Skeletal muscle tissue (tissue), 3 donors: ENCODE measurements at regions not wholly inside any gene's neighbourhood (a gene's known extent, or its start where the extent isn't known, plus 50 kb on each side); places are given as distances from the start of the nearest gene placed in this dataset.

ENCODE experiments used
- H3K27ac ChIP-seq: one replicate; pipeline ENCODE4 v1.7.0; 2013; ENCODE audit warnings: mild to moderate bottlenecking, low read depth, low read length, inconsistent platforms
- H3K27me3 ChIP-seq, 3 donors: one replicate each; pipeline ENCODE4 v1.7.0; 2013; ENCODE audit warnings: low read length in 3 of 3; ENCODE audit not compliant: control insufficient read depth in 3 of 3, insufficient read depth in 3 of 3
- H3K36me3 ChIP-seq, 3 donors: one replicate each; pipeline ENCODE4 v1.7.0; 2013; ENCODE audit warnings: low read length in 3 of 3; ENCODE audit not compliant: control insufficient read depth in 3 of 3, insufficient read depth in 3 of 3
- H3K4me1 ChIP-seq, 3 donors: one replicate each; pipeline ENCODE4 v1.7.0; 2013; ENCODE audit warnings: low read length in 3 of 3, mild to moderate bottlenecking in 3 of 3; ENCODE audit not compliant: control insufficient read depth in 3 of 3, insufficient read depth in 3 of 3
- H3K4me3 ChIP-seq, 3 donors: one replicate each; pipeline ENCODE4 v1.7.0; 2013; ENCODE audit warnings: low read length in 3 of 3
- H3K9ac ChIP-seq, 3 donors: one replicate each; pipeline ENCODE4 v1.7.0; 2013; ENCODE audit warnings: low read length in 3 of 3, mild to moderate bottlenecking in 3 of 3, moderate library complexity in 2 of 3, low read depth in 1 of 3
- H3K9me3 ChIP-seq, 3 donors: one replicate each; pipeline ENCODE4 v1.7.0; 2013; ENCODE audit warnings: low read length in 3 of 3; ENCODE audit not compliant: control insufficient read depth in 3 of 3
- donor health status: Osteomylitis.

DNA sequence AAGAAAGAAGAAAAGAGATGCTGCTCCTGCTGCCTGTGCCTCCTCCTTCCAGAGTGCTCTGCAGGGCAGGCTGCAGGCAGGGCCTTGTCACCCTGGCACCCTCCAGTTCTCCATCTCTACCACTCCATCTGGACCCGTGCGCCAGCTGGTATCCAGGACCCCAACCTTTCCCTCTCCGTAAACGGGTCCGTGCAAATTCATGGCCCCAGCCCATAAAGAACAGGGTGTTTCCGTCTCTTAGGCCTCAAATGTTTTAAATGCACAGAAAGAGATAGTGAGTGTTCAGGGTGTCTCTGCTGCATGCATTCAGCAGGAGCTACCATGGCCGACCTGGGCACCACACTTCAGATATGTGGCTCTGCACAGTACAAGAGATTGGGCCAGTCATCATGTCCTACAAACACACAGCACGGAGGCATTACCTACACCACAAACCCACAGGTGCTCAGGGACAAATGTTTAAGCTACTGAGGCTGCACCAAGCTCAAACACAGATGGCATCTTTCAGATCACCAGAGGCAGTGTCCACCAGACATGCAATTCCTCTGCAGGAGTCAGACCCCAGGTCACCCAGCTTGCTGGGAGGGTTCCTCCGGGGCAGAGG lies 258.1 kb downstream of the DLL1 start:
- H3K9ac ChIP-seq: no peak overlapping the region
- H3K9me3 ChIP-seq: no peaks in the 10 kb centered on the region
- peaks cover 0 to 5% (median under 1%) of the 10 kb centered on the region in 3 donors for H3K27me3 ChIP-seq
- no peak overlapping the region for H3K4me3 ChIP-seq
- no peaks in the 10 kb centered on the region for H3K36me3 ChIP-seq
- H3K27ac ChIP-seq: no peak overlapping the region
- no peaks in the 10 kb centered on the region for H3K4me1 ChIP-seq

DNA sequence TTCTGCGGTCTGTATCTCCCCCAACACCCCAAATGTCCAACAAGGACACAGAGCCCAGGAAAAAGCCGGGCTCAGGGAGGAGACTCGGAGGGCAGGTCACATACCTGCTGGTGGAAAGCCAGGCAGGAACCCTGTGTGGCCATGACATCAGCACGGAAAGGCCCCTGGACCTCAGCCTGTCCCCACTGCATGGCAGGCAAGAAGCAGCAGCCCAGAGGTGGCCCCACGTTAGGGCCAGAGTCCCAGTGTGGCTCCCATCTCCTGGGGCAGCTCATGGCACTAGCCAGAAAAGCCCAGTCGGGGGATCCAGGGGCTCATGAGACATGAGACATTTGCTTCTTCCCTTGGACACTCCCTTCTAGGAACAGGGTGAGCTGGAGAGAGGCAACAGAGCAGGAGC lies 258.7 kb downstream of the DLL1 start:
- H3K4me1 ChIP-seq: no peaks in the 10 kb centered on the region
- H3K4me3 ChIP-seq: no peak overlapping the region
- H3K27me3 ChIP-seq: peaks cover 0 to 5% (median 0%) of the 10 kb centered on the region in 3 donors
- no peak overlapping the region for H3K9ac ChIP-seq
- no peaks in the 10 kb centered on the region for H3K9me3 ChIP-seq
- H3K36me3 ChIP-seq: no peaks in the 10 kb centered on the region
- no peak overlapping the region for H3K27ac ChIP-seq

DNA sequence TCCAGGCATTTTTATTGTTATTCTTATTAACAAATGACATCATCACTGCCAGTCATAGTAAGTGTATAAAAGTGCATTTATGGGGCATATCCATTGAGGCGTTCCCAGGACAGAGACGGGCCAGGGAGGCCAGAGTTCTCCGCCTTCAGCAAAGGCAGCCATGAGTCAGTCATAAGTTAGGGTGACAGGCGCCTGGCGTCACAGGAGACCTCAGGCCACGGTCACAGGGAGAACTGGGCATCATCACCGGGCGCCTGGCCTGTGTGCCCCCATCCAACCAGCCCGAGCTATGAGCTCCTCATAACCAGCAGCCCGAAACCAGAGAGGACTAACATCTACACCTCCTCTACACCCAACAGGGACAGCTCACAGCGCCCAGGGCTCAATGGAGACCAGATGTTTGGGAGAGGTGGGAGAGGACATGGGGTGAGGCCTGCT lies 259.2 kb downstream of the DLL1 start:
- Histone ChIP-seq H3K9me3 (no peaks in the 10 kb centered on the region), H3K9ac (no peak overlapping the region), H3K27ac (no peak overlapping the region), H3K27me3 (peaks cover 0 to 5% (median 0%) of the 10 kb centered on the region in 3 donors), H3K4me1 (peaks cover 0 to 1% (median under 1%) of the 10 kb centered on the region in 3 donors), H3K4me3 (no peak overlapping the region), H3K36me3 (no peaks in the 10 kb centered on the region)

DNA sequence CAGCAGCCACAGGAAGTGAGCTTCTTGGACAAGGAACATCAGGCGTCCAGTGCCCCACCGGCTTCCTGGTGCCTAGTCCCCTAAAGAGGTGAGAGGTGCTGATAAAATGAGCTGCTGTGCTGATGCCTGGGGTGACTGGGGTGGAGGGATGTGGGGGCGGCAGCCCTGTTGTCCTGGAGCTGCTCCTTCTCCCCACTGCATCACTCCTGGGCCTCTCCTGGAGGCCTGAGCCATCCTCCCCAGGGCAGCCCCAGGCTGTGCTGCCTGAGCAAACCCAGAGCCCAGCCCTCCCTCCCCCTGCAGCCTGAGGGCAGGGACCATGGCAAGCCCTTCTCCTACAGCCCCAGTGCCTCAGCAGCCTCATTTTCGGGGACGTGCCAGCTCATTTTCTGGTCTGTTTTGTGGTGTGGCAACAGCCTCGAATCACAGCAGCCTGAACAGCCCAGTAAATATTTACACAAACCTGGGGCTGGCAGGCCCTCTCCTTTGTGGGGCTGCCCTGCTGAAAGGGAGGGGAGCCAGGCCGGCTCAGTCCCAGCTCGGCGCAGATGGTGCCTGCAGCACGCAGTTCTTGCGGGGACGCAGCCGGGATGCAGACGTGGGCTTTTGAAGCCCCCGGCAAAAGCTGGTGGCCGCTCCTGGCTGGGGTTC lies 259.9 kb downstream of the DLL1 start:
- no peak overlapping the region for H3K27ac ChIP-seq
- no peak overlapping the region for H3K9ac ChIP-seq
- no peaks in the 10 kb centered on the region for H3K36me3 ChIP-seq
- H3K27me3 ChIP-seq: peaks cover 0 to 5% (median 0%) of the 10 kb centered on the region in 3 donors
- no peaks in the 10 kb centered on the region for H3K9me3 ChIP-seq
- no peak overlapping the region for H3K4me3 ChIP-seq
- H3K4me1 ChIP-seq: peaks cover 2 to 8% (median 8%) of the 10 kb centered on the region in 3 donors

DNA sequence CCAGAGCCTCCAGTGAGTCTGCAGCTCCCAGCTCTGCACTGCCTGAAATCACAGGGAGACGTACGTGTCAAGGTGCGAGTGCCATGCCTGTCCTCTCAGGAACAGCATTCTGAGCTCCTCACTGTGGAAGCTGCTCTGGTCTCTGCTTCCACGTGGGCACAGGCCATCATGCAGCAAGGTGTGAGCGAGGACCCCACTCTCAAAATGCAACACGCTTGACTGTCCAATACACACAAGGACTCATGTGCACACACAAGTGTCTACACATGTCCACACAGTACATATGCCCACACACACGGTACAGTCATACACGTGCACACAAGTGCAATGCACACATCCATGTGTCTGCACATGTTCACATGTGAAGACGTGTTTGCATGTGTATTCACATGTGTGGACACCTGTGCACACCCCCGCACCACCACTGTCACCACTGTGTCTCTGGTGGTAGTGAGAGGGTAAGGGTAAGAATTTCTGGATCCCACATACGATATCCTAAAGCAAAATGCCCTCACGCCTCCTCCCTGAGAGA lies 260.5 kb downstream of the DLL1 start:
- Histone ChIP-seq H3K27me3 (peaks cover 0 to 5% (median 0%) of the 10 kb centered on the region in 3 donors), H3K9me3 (no peaks in the 10 kb centered on the region), H3K27ac (no peak overlapping the region), H3K36me3 (no peaks in the 10 kb centered on the region), H3K4me3 (no peak overlapping the region), H3K9ac (no peak overlapping the region), H3K4me1 (peaks cover 3 to 14% (median 14%) of the 10 kb centered on the region in 3 donors)

DNA sequence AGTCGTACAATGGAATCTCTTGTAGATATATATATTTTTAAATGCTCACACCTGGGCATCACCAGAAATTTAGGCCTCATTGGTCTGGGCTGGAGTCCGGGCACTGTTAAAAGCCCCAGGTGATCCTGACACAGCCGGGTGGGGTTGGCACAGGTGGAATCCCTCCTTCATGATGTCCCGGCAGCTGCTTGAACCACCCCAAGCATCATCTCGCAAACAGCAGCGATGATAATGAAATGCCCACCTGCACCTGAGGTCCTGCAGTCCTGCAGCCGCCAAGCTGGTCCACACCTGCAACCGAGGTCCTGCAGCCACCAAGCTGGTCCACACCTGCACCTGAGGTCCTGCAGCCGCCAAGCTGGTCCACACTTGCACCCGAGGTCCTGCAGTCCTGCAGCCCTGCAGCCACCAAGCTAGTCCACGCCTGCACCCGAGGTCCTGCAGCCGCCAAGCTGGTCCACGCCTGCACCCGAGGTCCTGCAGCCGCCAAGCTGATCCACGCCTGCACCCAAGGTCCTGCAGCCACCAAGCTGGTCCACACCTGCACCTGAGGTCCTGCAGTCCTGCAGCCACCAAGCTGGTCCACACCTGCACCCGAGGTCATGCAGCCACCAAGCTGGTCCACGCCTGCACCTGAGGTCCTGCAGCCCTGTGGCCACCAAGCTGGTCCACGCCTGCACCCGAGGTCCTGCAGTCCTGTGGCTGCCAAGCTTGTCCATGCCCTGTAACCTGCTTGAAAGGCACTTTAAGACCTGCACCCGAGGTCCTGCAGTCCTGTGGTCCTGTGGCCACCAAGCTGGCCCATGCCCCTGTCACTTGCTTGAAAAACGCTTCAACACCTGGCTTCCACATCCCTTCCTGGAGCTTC lies 261.2 kb downstream of the DLL1 start:
- H3K9me3 ChIP-seq: no peaks in the 10 kb centered on the region
- H3K4me3 ChIP-seq: no peak overlapping the region
- H3K27me3 ChIP-seq: peaks cover 0 to 5% (median 0%) of the 10 kb centered on the region in 3 donors
- no peaks in the 10 kb centered on the region for H3K36me3 ChIP-seq
- H3K9ac ChIP-seq: no peak overlapping the region
- no peak overlapping the region for H3K27ac ChIP-seq
- peaks cover 3 to 19% (median 17%) of the 10 kb centered on the region in 3 donors for H3K4me1 ChIP-seq

DNA sequence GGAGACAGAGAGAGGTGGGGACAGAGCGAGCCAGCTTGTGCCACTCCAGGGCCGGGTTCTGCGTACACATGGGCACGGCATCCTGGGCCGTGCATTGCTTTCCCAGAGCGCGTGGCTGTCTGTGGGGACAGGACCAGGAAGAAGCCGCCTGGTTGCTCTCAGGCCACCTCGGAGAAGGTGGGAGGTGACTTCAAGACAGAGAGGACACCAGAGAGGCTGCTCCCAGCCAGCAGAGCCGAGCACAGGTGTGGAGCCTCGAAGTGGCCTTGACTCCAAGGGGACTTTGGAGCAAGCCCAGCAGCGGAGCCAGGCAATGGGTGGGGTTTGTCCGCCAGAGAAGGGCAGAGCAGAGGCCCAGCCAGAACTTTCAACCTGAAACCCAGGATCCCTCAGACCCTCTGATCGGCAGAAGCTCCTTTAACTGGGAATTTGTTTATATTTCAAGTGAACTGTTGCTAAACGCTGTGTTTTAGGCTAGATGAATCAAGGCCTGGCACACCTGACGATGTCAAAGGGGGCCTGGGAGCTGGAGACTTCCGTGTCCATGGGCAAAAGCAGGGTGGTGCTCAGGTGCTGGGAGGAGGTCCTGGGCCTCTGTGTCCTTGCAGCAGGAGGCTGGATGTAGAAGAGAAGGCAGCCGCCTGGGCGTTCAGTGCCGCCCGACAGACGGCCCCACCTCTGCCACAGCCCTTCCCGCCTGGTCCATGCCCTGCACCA lies 262.1 kb downstream of the DLL1 start:
- no peaks in the 10 kb centered on the region for H3K9me3 ChIP-seq

DNA sequence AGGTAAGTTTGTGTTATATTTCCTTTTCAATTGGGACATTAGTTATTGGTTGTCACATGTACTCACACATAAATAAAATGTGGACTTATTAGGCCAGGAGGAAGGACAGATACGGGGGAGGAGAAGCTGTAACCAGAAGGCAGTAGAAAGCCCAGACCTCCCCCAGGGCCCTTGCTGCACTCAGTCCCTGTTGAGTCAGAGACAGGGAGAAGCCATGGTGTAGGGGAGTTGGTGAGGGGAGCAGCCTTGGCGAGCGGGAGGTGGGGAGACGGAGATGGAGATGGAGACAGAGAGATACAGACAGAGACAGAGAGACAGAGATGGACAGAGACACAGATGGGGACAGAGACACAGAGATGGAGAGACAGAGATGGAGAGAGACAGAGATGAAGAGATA lies 263.2 kb downstream of the DLL1 start:
- Histone ChIP-seq H3K27ac (no peak overlapping the region), H3K9ac (no peak overlapping the region), H3K27me3 (peaks cover 0 to 9% (median 0%) of the 10 kb centered on the region in 3 donors), H3K4me3 (no peak overlapping the region), H3K36me3 (no peaks in the 10 kb centered on the region), H3K9me3 (no peaks in the 10 kb centered on the region), H3K4me1 (peaks cover 3 to 19% (median 17%) of the 10 kb centered on the region in 3 donors)

More for the DNA sequence above, 262.1 kb downstream of the DLL1 start:
- no peak overlapping the region for H3K9ac ChIP-seq
- no peak overlapping the region for H3K4me3 ChIP-seq
- H3K27ac ChIP-seq: no peak overlapping the region
- peaks cover 3 to 19% (median 17%) of the 10 kb centered on the region in 3 donors for H3K4me1 ChIP-seq
- no peaks in the 10 kb centered on the region for H3K36me3 ChIP-seq
- H3K27me3 ChIP-seq: peaks cover 0 to 5% (median 0%) of the 10 kb centered on the region in 3 donors
